AG04449 (cell line): ENCODE measurements at regions not wholly inside any gene's neighbourhood (a gene's known extent, or its start where the extent isn't known, plus 50 kb on each side); places are given as distances from the start of the nearest gene placed in this dataset.

Experiments
- CTCF ChIA-PET: fragments of 350-600 bp; formaldehyde crosslinking; extraction: SDS; loops from one replicate; lab custom pipeline; 2021; ENCODE audit warnings: antibody characterized with exemption; lab: Yijun Ruan, JAX
- POLR2A ChIA-PET: fragments of 400-600, 350-600 bp; formaldehyde crosslinking; extraction: SDS; loops from one replicate; lab custom pipeline; 2020; ENCODE audit warnings: antibody characterized with exemption, inconsistent platforms; lab: Yijun Ruan, JAX
- DNase-seq: peaks from one replicate; pipeline ENCODE4 v3.0.0-alpha.2; 2010; ENCODE audit warnings: low read depth, low spot score
- H3K4me3 ChIP-seq: 2 replicates; pipeline ENCODE4 v1.5.1; 2011; ENCODE audit warnings: low read depth, mild to moderate bottlenecking, control low read depth, low read length
- CTCF ChIP-seq: IDR thresholded peaks from one replicate; pipeline ENCODE4 v1.5.1; 2011; ENCODE audit warnings: mild to moderate bottlenecking, moderate library complexity, low read length, control low read depth, inconsistent platforms; ENCODE audit not compliant: insufficient read depth; ENCODE audit errors: missing control alignments

GRCh38 chr2:41464395-41464794 is 583.4 kb upstream of the PKDCC start:
- no peak overlapping the region for H3K4me3 ChIP-seq
- ChIA-PET POLR2A (no interaction called here), CTCF (no interaction called here)
- no peak for TF ChIP-seq CTCF
- DNase-seq, result no peak

GRCh38 chr2:41475959-41476358 is 571.9 kb upstream of the PKDCC start:
- no peak for DNase-seq
- H3K4me3 ChIP-seq, result no peak overlapping the region
- TF ChIP-seq CTCF, result no peak
- CTCF ChIA-PET, result no interaction called here
- POLR2A ChIA-PET, result no interaction called here

- CTCF ChIA-PET, result no interaction called here
- TF ChIP-seq CTCF, result no peak
- no peak for DNase-seq
- H3K4me3 ChIP-seq, result no peak overlapping the region
- POLR2A ChIA-PET, result no interaction called here
These were observed 565.2 kb upstream of the PKDCC start for GRCh38 chr2:41482659-41483058.

- DNase-seq, result no peak
- no peak for TF ChIP-seq CTCF
- no peak overlapping the region for H3K4me3 ChIP-seq
- POLR2A ChIA-PET, result no interaction called here
- CTCF ChIA-PET, result no interaction called here
These were observed 564.6 kb upstream of the PKDCC start for GRCh38 chr2:41483226-41483625.

GRCh38 chr2:41483982-41484857 is 563.6 kb upstream of the PKDCC start:
- H3K4me3 ChIP-seq, result no peak overlapping the region
- POLR2A ChIA-PET, result no interaction called here
- no peak for DNase-seq
- no peak for TF ChIP-seq CTCF
- CTCF ChIA-PET, result no interaction called here

- CTCF ChIA-PET, result no interaction called here
- DNase-seq, result no peak
- H3K4me3 ChIP-seq, result no peak overlapping the region
- POLR2A ChIA-PET, result no interaction called here
- TF ChIP-seq CTCF, result no peak
These were observed 563.0 kb upstream of the PKDCC start for GRCh38 chr2:41484858-41485234.
